Stomach (tissue), 4 donors: ENCODE measurements at regions not wholly inside any gene's neighbourhood (a gene's known extent, or its start where the extent isn't known, plus 50 kb on each side); places are given as distances from the start of the nearest gene placed in this dataset.

Source experiments
- POLR2A ChIP-seq, 4 donors: fragments of 450-650 bp; IDR thresholded peaks; one replicate each; pipeline ENCODE4 v1.6.1; 2016; ENCODE audit warnings: antibody characterized with exemption in 4 of 4, control low read depth in 2 of 4, mild to moderate bottlenecking in 1 of 4, moderate library complexity in 1 of 4
- POLR2AphosphoS5 ChIP-seq, 3 donors: sonication (generic); formaldehyde crosslinking; IDR thresholded peaks; one replicate each; pipeline ENCODE4 v1.6.1; 2016; ENCODE audit warnings: antibody characterized with exemption in 3 of 3
- TF ChIP-seq, protein P1 (sequence below), 7 experiments: fragments of 450-650 bp in 4 of 7; fragments of 200-600 bp in 3 of 7; sonication (generic) in 3 of 7; IDR thresholded peaks; one replicate each; pipeline ENCODE4 v1.5.1; 2016 to 2019; ENCODE audit warnings: antibody characterized with exemption in 7 of 7, control low read depth in 2 of 7, mild to moderate bottlenecking in 1 of 7

DNA sequence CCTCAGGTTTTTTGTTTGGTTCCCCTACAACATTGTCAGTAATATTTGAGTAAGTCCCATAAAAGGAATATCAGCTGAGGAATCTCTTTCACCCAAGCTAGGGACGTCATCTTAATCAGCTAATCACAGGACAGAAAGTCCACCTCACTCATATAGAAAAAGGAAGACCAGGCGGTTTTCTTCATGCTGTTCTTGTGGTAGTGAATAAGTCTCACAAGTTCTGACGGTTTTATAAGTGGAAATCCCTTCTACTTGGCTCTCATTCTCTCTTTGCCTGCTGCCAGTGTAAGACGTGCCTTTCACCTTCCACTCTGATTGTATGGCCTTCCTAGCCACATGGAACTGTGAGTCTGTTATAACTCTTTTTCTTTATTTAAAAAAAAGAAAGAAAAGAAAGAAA is 308.1 kb upstream of the PFKP start:
- TF ChIP-seq, protein P1, sequence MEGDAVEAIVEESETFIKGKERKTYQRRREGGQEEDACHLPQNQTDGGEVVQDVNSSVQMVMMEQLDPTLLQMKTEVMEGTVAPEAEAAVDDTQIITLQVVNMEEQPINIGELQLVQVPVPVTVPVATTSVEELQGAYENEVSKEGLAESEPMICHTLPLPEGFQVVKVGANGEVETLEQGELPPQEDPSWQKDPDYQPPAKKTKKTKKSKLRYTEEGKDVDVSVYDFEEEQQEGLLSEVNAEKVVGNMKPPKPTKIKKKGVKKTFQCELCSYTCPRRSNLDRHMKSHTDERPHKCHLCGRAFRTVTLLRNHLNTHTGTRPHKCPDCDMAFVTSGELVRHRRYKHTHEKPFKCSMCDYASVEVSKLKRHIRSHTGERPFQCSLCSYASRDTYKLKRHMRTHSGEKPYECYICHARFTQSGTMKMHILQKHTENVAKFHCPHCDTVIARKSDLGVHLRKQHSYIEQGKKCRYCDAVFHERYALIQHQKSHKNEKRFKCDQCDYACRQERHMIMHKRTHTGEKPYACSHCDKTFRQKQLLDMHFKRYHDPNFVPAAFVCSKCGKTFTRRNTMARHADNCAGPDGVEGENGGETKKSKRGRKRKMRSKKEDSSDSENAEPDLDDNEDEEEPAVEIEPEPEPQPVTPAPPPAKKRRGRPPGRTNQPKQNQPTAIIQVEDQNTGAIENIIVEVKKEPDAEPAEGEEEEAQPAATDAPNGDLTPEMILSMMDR (IDR thresholded peaks at IDR 0.05): no peak
- no peak for TF ChIP-seq POLR2A (IDR thresholded peaks at IDR 0.05)
- TF ChIP-seq POLR2AphosphoS5 (IDR thresholded peaks at IDR 0.05): no peak
